ENCODE measurements at regions not wholly inside any gene's neighbourhood (a gene's known extent, or its start where the extent isn't known, plus 50 kb on each side); places are given as distances from the start of the nearest gene placed in this dataset.

GRCh38 chr9:26357803-26358344 lies 534.7 kb downstream of the CAAP1 start:
- Histone ChIP-seq H3K4me1 (ENCODE audit: control extremely low read depth in 1 of 4, control insufficient read depth in 4 of 4, insufficient read depth in 4 of 4, low read length in 3 of 4) (no peaks in the 10 kb centered on the region), H3K36me3 (ENCODE audit: control insufficient read depth in 4 of 4, insufficient read depth in 4 of 4, low read length in 3 of 4) (no peaks in the 10 kb centered on the region), H3K4me3 (ENCODE audit: control insufficient read depth in 1 of 7, extremely low read depth in 1 of 7, insufficient read depth in 4 of 7, low read depth in 2 of 7, low read length in 6 of 7) (no peak overlapping the region), H3K27me3 (replicated peaks in 2 of 5; ENCODE audit: control insufficient read depth in 4 of 5, insufficient read depth in 5 of 5, low read length in 4 of 5) (no peaks in the 10 kb centered on the region), H3K27ac (ENCODE audit: insufficient read depth in 1 of 2, low read depth in 1 of 2, low read length in 2 of 2, poor library complexity in 1 of 2, severe bottlenecking in 2 of 2) (no peak overlapping the region), H3K9me3 (ENCODE audit: control extremely low read depth in 1 of 5, control insufficient read depth in 4 of 5, insufficient read depth in 2 of 5, low read depth in 1 of 5, low read length in 4 of 5) (no peaks in the 10 kb centered on the region)
- 100% methylated on average over 1 of the region's 3 CpGs for WGBS (ENCODE audit: insufficient coverage)
- CTCF ChIA-PET: no interaction called here
- POLR2A ChIA-PET: no interaction called here
- DNase-seq: no peak

DNA sequence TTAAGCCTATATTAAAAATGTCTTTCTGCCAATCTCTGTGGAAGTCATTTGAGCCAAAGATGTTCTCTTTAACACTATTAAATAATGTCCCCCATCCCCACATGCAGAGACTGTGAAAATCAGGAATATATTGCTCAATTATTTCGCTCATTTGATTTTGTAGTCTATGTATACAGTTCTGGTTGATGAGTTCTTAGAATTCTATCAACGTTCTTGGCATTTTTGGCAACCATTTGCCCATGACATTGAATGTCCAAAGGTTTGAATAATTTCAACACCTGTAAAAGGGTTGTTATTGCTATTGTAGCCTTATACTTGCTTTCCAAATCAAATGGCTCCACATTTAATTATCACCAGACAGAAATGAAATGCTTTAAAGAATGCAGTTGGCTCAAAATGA lies 536.1 kb downstream of the CAAP1 start:
- H3K4me3 ChIP-seq (ENCODE audit: control insufficient read depth in 1 of 7, extremely low read depth in 1 of 7, insufficient read depth in 4 of 7, low read depth in 2 of 7, low read length in 6 of 7): no peak overlapping the region
- no peaks in the 10 kb centered on the region for H3K9me3 ChIP-seq (ENCODE audit: control extremely low read depth in 1 of 5, control insufficient read depth in 4 of 5, insufficient read depth in 2 of 5, low read depth in 1 of 5, low read length in 4 of 5)
- no peak for DNase-seq
- ChIA-PET POLR2A (no interaction called here), CTCF (no interaction called here)
- no peaks in the 10 kb centered on the region for H3K27me3 ChIP-seq (replicated peaks in 2 of 5; ENCODE audit: control insufficient read depth in 4 of 5, insufficient read depth in 5 of 5, low read length in 4 of 5)
- no peaks in the 10 kb centered on the region for H3K36me3 ChIP-seq (ENCODE audit: control insufficient read depth in 4 of 4, insufficient read depth in 4 of 4, low read length in 3 of 4)
- no peaks in the 10 kb centered on the region for H3K4me1 ChIP-seq (ENCODE audit: control extremely low read depth in 1 of 4, control insufficient read depth in 4 of 4, insufficient read depth in 4 of 4, low read length in 3 of 4)
- no peak overlapping the region for H3K27ac ChIP-seq (ENCODE audit: insufficient read depth in 1 of 2, low read depth in 1 of 2, low read length in 2 of 2, poor library complexity in 1 of 2, severe bottlenecking in 2 of 2)
- no CpG with 5 or more reads among the region's 2 CpGs for WGBS (ENCODE audit: insufficient coverage)

GRCh38 chr9:26346942-26347477 lies 545.6 kb downstream of the CAAP1 start:
- Histone ChIP-seq H3K4me3 (ENCODE audit: control insufficient read depth in 1 of 7, extremely low read depth in 1 of 7, insufficient read depth in 4 of 7, low read depth in 2 of 7, low read length in 6 of 7) (no peak overlapping the region), H3K27me3 (replicated peaks in 2 of 5; ENCODE audit: control insufficient read depth in 4 of 5, insufficient read depth in 5 of 5, low read length in 4 of 5) (no peaks in the 10 kb centered on the region), H3K9me3 (ENCODE audit: control extremely low read depth in 1 of 5, control insufficient read depth in 4 of 5, insufficient read depth in 2 of 5, low read depth in 1 of 5, low read length in 4 of 5) (peaks cover 0 to 4% (median 0%) of the 10 kb centered on the region in 5 experiments), H3K36me3 (ENCODE audit: control insufficient read depth in 4 of 4, insufficient read depth in 4 of 4, low read length in 3 of 4) (no peaks in the 10 kb centered on the region), H3K4me1 (ENCODE audit: control extremely low read depth in 1 of 4, control insufficient read depth in 4 of 4, insufficient read depth in 4 of 4, low read length in 3 of 4) (no peaks in the 10 kb centered on the region), H3K27ac (ENCODE audit: insufficient read depth in 1 of 2, low read depth in 1 of 2, low read length in 2 of 2, poor library complexity in 1 of 2, severe bottlenecking in 2 of 2) (no peak overlapping the region)
- no peak for DNase-seq
- 84% methylated on average over 5 of the region's 8 CpGs for WGBS (ENCODE audit: insufficient coverage)
- ChIA-PET CTCF (no interaction called here), POLR2A (no interaction called here)

- no peaks in the 10 kb centered on the region for H3K36me3 ChIP-seq (ENCODE audit: control insufficient read depth in 4 of 4, insufficient read depth in 4 of 4, low read length in 3 of 4)
- POLR2A ChIA-PET: no interaction called here
- peaks cover 0 to 4% (median 0%) of the 10 kb centered on the region in 5 experiments for H3K9me3 ChIP-seq (ENCODE audit: control extremely low read depth in 1 of 5, control insufficient read depth in 4 of 5, insufficient read depth in 2 of 5, low read depth in 1 of 5, low read length in 4 of 5)
- DNase-seq: no peak
- WGBS (ENCODE audit: insufficient coverage): 100% methylated on average over 1 of the region's 1 CpG
- CTCF ChIA-PET: no interaction called here
- H3K4me3 ChIP-seq (ENCODE audit: control insufficient read depth in 1 of 7, extremely low read depth in 1 of 7, insufficient read depth in 4 of 7, low read depth in 2 of 7, low read length in 6 of 7): no peak overlapping the region
- no peak overlapping the region for H3K27ac ChIP-seq (ENCODE audit: insufficient read depth in 1 of 2, low read depth in 1 of 2, low read length in 2 of 2, poor library complexity in 1 of 2, severe bottlenecking in 2 of 2)
- H3K4me1 ChIP-seq (ENCODE audit: control extremely low read depth in 1 of 4, control insufficient read depth in 4 of 4, insufficient read depth in 4 of 4, low read length in 3 of 4): no peaks in the 10 kb centered on the region
- H3K27me3 ChIP-seq (replicated peaks in 2 of 5; ENCODE audit: control insufficient read depth in 4 of 5, insufficient read depth in 5 of 5, low read length in 4 of 5): no peaks in the 10 kb centered on the region
Observed at GRCh38 chr9:26341545-26341944, 551.1 kb downstream of the CAAP1 start.

DNA sequence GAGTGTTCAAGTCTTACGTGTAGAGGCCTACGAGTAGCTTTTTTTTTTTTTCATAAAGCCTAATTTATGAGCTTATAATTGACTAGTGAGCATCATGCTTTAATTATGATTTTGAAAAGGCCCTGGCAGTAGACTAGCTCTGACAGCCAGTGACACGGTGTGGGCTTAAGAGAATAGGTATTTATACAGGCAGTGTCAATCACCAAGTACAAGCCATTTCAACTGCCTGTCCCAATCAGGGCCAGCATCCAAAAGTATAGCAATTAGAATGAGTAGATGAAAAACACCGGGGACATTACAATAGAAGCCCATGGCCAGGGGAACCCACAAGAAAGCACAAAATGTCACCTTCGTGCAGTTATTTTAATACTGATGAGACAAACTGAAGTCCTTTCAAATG lies 552.8 kb downstream of the CAAP1 start:
- ChIA-PET POLR2A (no interaction called here), CTCF (no interaction called here)
- Histone ChIP-seq H3K27me3 (replicated peaks in 2 of 5; ENCODE audit: control insufficient read depth in 4 of 5, insufficient read depth in 5 of 5, low read length in 4 of 5) (no peaks in the 10 kb centered on the region), H3K4me1 (ENCODE audit: control extremely low read depth in 1 of 4, control insufficient read depth in 4 of 4, insufficient read depth in 4 of 4, low read length in 3 of 4) (no peaks in the 10 kb centered on the region), H3K9me3 (ENCODE audit: control extremely low read depth in 1 of 5, control insufficient read depth in 4 of 5, insufficient read depth in 2 of 5, low read depth in 1 of 5, low read length in 4 of 5) (peaks cover 0 to 4% (median 0%) of the 10 kb centered on the region in 5 experiments), H3K36me3 (ENCODE audit: control insufficient read depth in 4 of 4, insufficient read depth in 4 of 4, low read length in 3 of 4) (no peaks in the 10 kb centered on the region), H3K4me3 (ENCODE audit: control insufficient read depth in 1 of 7, extremely low read depth in 1 of 7, insufficient read depth in 4 of 7, low read depth in 2 of 7, low read length in 6 of 7) (no peak overlapping the region), H3K27ac (ENCODE audit: insufficient read depth in 1 of 2, low read depth in 1 of 2, low read length in 2 of 2, poor library complexity in 1 of 2, severe bottlenecking in 2 of 2) (no peak overlapping the region)
- DNase-seq: no peak
- 100% methylated on average over 3 of the region's 5 CpGs for WGBS (ENCODE audit: insufficient coverage)

GRCh38 chr9:26335116-26335515 lies 557.5 kb downstream of the CAAP1 start:
- no CpG with 5 or more reads among the region's 2 CpGs for WGBS (ENCODE audit: insufficient coverage)
- no peak overlapping the region for H3K4me3 ChIP-seq (ENCODE audit: control insufficient read depth in 1 of 7, extremely low read depth in 1 of 7, insufficient read depth in 4 of 7, low read depth in 2 of 7, low read length in 6 of 7)
- DNase-seq: no peak
- no peaks in the 10 kb centered on the region for H3K9me3 ChIP-seq (ENCODE audit: control extremely low read depth in 1 of 5, control insufficient read depth in 4 of 5, insufficient read depth in 2 of 5, low read depth in 1 of 5, low read length in 4 of 5)
- H3K27ac ChIP-seq (ENCODE audit: insufficient read depth in 1 of 2, low read depth in 1 of 2, low read length in 2 of 2, poor library complexity in 1 of 2, severe bottlenecking in 2 of 2): no peak overlapping the region
- H3K27me3 ChIP-seq (replicated peaks in 2 of 5; ENCODE audit: control insufficient read depth in 4 of 5, insufficient read depth in 5 of 5, low read length in 4 of 5): no peaks in the 10 kb centered on the region
- H3K36me3 ChIP-seq (ENCODE audit: control insufficient read depth in 4 of 4, insufficient read depth in 4 of 4, low read length in 3 of 4): no peaks in the 10 kb centered on the region
- ChIA-PET CTCF (no interaction called here), POLR2A (no interaction called here)
- H3K4me1 ChIP-seq (ENCODE audit: control extremely low read depth in 1 of 4, control insufficient read depth in 4 of 4, insufficient read depth in 4 of 4, low read length in 3 of 4): no peaks in the 10 kb centered on the region

GRCh38 chr9:26334706-26335105 lies 557.9 kb downstream of the CAAP1 start:
- ChIA-PET CTCF (no interaction called here), POLR2A (no interaction called here)
- no peaks in the 10 kb centered on the region for H3K4me1 ChIP-seq (ENCODE audit: control extremely low read depth in 1 of 4, control insufficient read depth in 4 of 4, insufficient read depth in 4 of 4, low read length in 3 of 4)
- DNase-seq: no peak
- 88% methylated on average over 1 of the region's 4 CpGs for WGBS (ENCODE audit: insufficient coverage)
- no peak overlapping the region for H3K4me3 ChIP-seq (ENCODE audit: control insufficient read depth in 1 of 7, extremely low read depth in 1 of 7, insufficient read depth in 4 of 7, low read depth in 2 of 7, low read length in 6 of 7)
- H3K27ac ChIP-seq (ENCODE audit: insufficient read depth in 1 of 2, low read depth in 1 of 2, low read length in 2 of 2, poor library complexity in 1 of 2, severe bottlenecking in 2 of 2): no peak overlapping the region
- no peaks in the 10 kb centered on the region for H3K36me3 ChIP-seq (ENCODE audit: control insufficient read depth in 4 of 4, insufficient read depth in 4 of 4, low read length in 3 of 4)
- H3K9me3 ChIP-seq (ENCODE audit: control extremely low read depth in 1 of 5, control insufficient read depth in 4 of 5, insufficient read depth in 2 of 5, low read depth in 1 of 5, low read length in 4 of 5): no peaks in the 10 kb centered on the region
- H3K27me3 ChIP-seq (replicated peaks in 2 of 5; ENCODE audit: control insufficient read depth in 4 of 5, insufficient read depth in 5 of 5, low read length in 4 of 5): peaks cover 0 to 1% (median 0%) of the 10 kb centered on the region in 5 experiments

Data from common myeloid progenitor, CD34-positive (primary cell).